Lower leg skin (tissue), 3 donors: ENCODE measurements at regions not wholly inside any gene's neighbourhood (a gene's known extent, or its start where the extent isn't known, plus 50 kb on each side); places are given as distances from the start of the nearest gene placed in this dataset.

Experiments
- CTCF ChIP-seq, 3 donors: fragments of 450-650 bp; IDR thresholded peaks; one replicate each; pipeline ENCODE4 v1.5.1; 2016; ENCODE audit warnings: antibody characterized with exemption in 3 of 3, mild to moderate bottlenecking in 3 of 3, moderate library complexity in 2 of 3
- POLR2A ChIP-seq, 2 donors: fragments of 450-650 bp; IDR thresholded peaks; one replicate each; pipeline ENCODE4 v1.6.1; 2016 to 2017; ENCODE audit warnings: antibody characterized with exemption in 2 of 2, mild to moderate bottlenecking in 1 of 2, moderate library complexity in 1 of 2

DNA sequence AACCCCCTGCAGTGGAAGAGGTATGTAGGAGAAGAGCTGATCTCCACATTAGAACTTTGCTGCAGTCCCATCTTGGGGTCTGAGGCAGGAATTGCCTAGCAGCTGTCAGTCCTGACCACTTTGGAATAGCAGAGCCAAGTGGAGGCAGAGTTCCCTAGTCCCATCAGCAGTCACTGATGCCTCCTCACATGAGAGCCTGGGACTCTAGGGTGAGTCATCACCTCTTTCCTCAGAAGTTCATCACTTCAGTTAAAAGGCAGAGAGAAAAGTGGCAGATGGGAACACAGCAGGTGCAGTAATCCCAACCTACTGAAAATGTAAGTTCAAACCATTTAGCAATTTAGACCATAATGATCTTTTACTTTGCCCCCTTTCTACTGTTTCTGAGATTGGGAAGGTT, 73.9 kb upstream of the MED14 start:
- no peak for TF ChIP-seq POLR2A (IDR thresholded peaks at IDR 0.05)
- no peak for TF ChIP-seq CTCF (IDR thresholded peaks at IDR 0.05)
